Erythroblast (primary cell): ENCODE measurements at regions not wholly inside any gene's neighbourhood (a gene's known extent, or its start where the extent isn't known, plus 50 kb on each side); places are given as distances from the start of the nearest gene placed in this dataset.

Experiments used
- GATA1 ChIP-seq: IDR thresholded peaks from 2 replicates; pipeline ENCODE4 v1.6.1; 2011; ENCODE audit warnings: low read depth, mild to moderate bottlenecking, control low read depth, low read length, moderate library complexity
- POLR2A ChIP-seq: IDR thresholded peaks from 2 replicates; pipeline ENCODE4 v1.6.1; 2011; ENCODE audit warnings: mild to moderate bottlenecking, low read length

- TF ChIP-seq POLR2A (no peak), GATA1 (no peak)
These were observed 73.5 kb downstream of the BOD1 start for GRCh38 chr5:173542964-173543363.
